Adrenal gland (tissue), 5 donors: ENCODE measurements at regions not wholly inside any gene's neighbourhood (a gene's known extent, or its start where the extent isn't known, plus 50 kb on each side); places are given as distances from the start of the nearest gene placed in this dataset.

Source experiments
- CTCF ChIP-seq, 6 experiments: fragments of 450-650 bp in 4 of 6; fragments of 200-600 bp in 2 of 6; sonication (generic) in 1 of 6; IDR thresholded peaks; 1 replicate in 5 of 6; 2 replicates in 1 of 6; pipeline versions ENCODE4 v1.5.1 to v1.8.0; 2016 to 2021; ENCODE audit warnings: antibody characterized with exemption in 6 of 6, mild to moderate bottlenecking in 2 of 6, moderate library complexity in 1 of 6
- POLR2A ChIP-seq, 2 donors: fragments of 450-650 bp; IDR thresholded peaks; one replicate each; pipeline ENCODE4 v1.6.1; 2017; ENCODE audit warnings: antibody characterized with exemption in 2 of 2, mild to moderate bottlenecking in 2 of 2, moderate library complexity in 1 of 2
- donor health status: DM: no; HTN: no; CAD: no.

GRCh38 chrX:41029332-41029731 lies 55.9 kb upstream of the USP9X start:
- no peak for TF ChIP-seq CTCF (IDR thresholded peaks at IDR 0.05)
- no peak for TF ChIP-seq POLR2A (IDR thresholded peaks at IDR 0.05)
